Gastrocnemius medialis (tissue), 4 donors: ENCODE measurements at regions not wholly inside any gene's neighbourhood (a gene's known extent, or its start where the extent isn't known, plus 50 kb on each side); places are given as distances from the start of the nearest gene placed in this dataset.

Experiments used
- ATAC-seq, 2 donors: fragments of 150-250 bp; one replicate each; pipeline ENCODE4 v1.9.1; 2016
- DNase-seq, 2 donors: peaks; one replicate each; pipeline ENCODE4 v3.0.0-alpha.2; 2019
- H3K27ac ChIP-seq, 4 donors: fragments of 200-600 bp; sonication (generic); 1 replicate in 1 of 4; 2 replicates in 3 of 4; pipeline ENCODE4 v1.5.1; 2016 to 2018; ENCODE audit warnings: mild to moderate bottlenecking in 2 of 4, moderate library complexity in 1 of 4
- H3K27me3 ChIP-seq, 3 donors: fragments of 200-600 bp; sonication (generic) in 2 of 3; 1 replicate in 1 of 3; 2 replicates in 2 of 3; pipeline versions ENCODE4 v1.5.1 to v1.6.0; 2016 to 2019; ENCODE audit warnings: mild to moderate bottlenecking in 1 of 3, moderate library complexity in 1 of 3
- H3K36me3 ChIP-seq, 2 donors: fragments of 200-600 bp; sonication (generic) in 1 of 2; one replicate each; pipeline ENCODE4 v1.5.1; 2017 to 2018
- H3K4me1 ChIP-seq, 2 donors: fragments of 200-600 bp; sonication (generic) in 1 of 2; one replicate each; pipeline ENCODE4 v1.5.1; 2016 to 2017; ENCODE audit warnings: mild to moderate bottlenecking in 2 of 2
- H3K4me3 ChIP-seq, 4 donors: fragments of 200-600 bp; sonication (generic) in 3 of 4; 1 replicate in 1 of 4; 2 replicates in 3 of 4; pipeline ENCODE4 v1.5.1; 2016 to 2019; ENCODE audit warnings: mild to moderate bottlenecking in 2 of 4
- H3K9me3 ChIP-seq, 3 donors: fragments of 200-600 bp; sonication (generic) in 2 of 3; 1 replicate in 1 of 3; 2 replicates in 2 of 3; pipeline ENCODE4 v1.5.1; 2016 to 2019
- POLR2A ChIP-seq, 2 donors: fragments of 450-650 bp; IDR thresholded peaks; one replicate each; pipeline ENCODE4 v1.6.1; 2017; ENCODE audit warnings: antibody characterized with exemption in 2 of 2, mild to moderate bottlenecking in 2 of 2, moderate library complexity in 2 of 2
- in situ Hi-C, 4 donors: fragments of 200-750 bp; cut with MboI; loops; one replicate each; pipeline versions ENCODE4 v1.15.0 to v1.8.0; 2017; ENCODE audit warnings: low sequenced_read_pairs in 4 of 4
- intact Hi-C: fragments of 100-400 bp; cut with DNase I; formaldehyde crosslinking; loops from one replicate; pipeline ENCODE4 v1.15.1; 2023; ENCODE audit warnings: low total_unique reads
- TF ChIP-seq, protein P1 (sequence below), 5 experiments: fragments of 450-650 bp in 3 of 5; fragments of 200-600 bp in 2 of 5; sonication (generic) in 2 of 5; IDR thresholded peaks in 4 of 5; conservative IDR thresholded peaks in 1 of 5; 1 replicate in 4 of 5; 2 replicates in 1 of 5; pipeline ENCODE4 v1.5.1; 2016 to 2019; ENCODE audit warnings: antibody characterized with exemption in 5 of 5, mild to moderate bottlenecking in 3 of 5, moderate library complexity in 3 of 5

- in situ Hi-C loops = no loop called here
- ATAC-seq (no peak), DNase-seq (no peak)
- Histone ChIP-seq H3K9me3 (no peaks in the 10 kb centered on the region), H3K27ac (no peak overlapping the region), H3K4me3 (no peak overlapping the region), H3K4me1 (no peaks in the 10 kb centered on the region), H3K27me3 (no peaks in the 10 kb centered on the region), H3K36me3 (no peaks in the 10 kb centered on the region)
- intact Hi-C loops = no loop called here
- TF ChIP-seq, protein P1, sequence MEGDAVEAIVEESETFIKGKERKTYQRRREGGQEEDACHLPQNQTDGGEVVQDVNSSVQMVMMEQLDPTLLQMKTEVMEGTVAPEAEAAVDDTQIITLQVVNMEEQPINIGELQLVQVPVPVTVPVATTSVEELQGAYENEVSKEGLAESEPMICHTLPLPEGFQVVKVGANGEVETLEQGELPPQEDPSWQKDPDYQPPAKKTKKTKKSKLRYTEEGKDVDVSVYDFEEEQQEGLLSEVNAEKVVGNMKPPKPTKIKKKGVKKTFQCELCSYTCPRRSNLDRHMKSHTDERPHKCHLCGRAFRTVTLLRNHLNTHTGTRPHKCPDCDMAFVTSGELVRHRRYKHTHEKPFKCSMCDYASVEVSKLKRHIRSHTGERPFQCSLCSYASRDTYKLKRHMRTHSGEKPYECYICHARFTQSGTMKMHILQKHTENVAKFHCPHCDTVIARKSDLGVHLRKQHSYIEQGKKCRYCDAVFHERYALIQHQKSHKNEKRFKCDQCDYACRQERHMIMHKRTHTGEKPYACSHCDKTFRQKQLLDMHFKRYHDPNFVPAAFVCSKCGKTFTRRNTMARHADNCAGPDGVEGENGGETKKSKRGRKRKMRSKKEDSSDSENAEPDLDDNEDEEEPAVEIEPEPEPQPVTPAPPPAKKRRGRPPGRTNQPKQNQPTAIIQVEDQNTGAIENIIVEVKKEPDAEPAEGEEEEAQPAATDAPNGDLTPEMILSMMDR (IDR thresholded peaks at IDR 0.05 in 4 of 5, conservative IDR thresholded peaks at IDR 0.05 in 1 of 5) = no peak
- TF ChIP-seq POLR2A (IDR thresholded peaks at IDR 0.05) = no peak
Observed at GRCh38 chr10:2020836-2021235, 283.5 kb upstream of the ADARB2 start.

DNA sequence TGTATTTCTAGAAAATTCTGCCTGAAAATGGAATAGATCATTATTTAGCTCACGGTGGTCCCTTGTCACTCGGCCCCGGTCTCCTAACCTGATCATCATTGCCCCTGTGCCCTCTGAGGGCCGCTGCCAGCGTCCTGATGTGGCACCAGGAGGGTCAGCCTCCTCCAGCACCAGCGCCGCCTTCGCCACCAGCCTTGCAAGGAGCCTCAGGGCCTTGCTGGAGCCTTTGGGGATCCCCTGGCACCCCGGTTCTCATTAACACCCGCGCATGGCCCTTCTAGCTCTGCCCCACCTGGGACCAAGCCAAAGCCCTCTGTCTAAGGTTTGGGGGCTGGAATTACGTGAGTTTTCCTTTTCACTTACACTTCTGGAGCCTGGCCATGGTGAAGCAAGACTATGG, 282.5 kb upstream of the ADARB2 start:
- no peaks in the 10 kb centered on the region for H3K27me3 ChIP-seq
- in situ Hi-C loops = no loop called here
- no peak overlapping the region for H3K27ac ChIP-seq
- no peak for ATAC-seq
- H3K4me1 ChIP-seq = no peaks in the 10 kb centered on the region
- no peak for DNase-seq
- no peak overlapping the region for H3K4me3 ChIP-seq
- H3K9me3 ChIP-seq = no peaks in the 10 kb centered on the region
- intact Hi-C loops = no loop called here
- no peaks in the 10 kb centered on the region for H3K36me3 ChIP-seq
- TF ChIP-seq, protein P1 (IDR thresholded peaks at IDR 0.05 in 4 of 5, conservative IDR thresholded peaks at IDR 0.05 in 1 of 5) = no peak
- no peak for TF ChIP-seq POLR2A (IDR thresholded peaks at IDR 0.05)

- intact Hi-C loops (no loop called here), in situ Hi-C loops (no loop called here)
- DNase-seq (no peak), ATAC-seq (no peak)
- Histone ChIP-seq H3K9me3 (no peaks in the 10 kb centered on the region), H3K27ac (no peak overlapping the region), H3K4me3 (no peak overlapping the region), H3K36me3 (no peaks in the 10 kb centered on the region), H3K4me1 (no peaks in the 10 kb centered on the region), H3K27me3 (no peaks in the 10 kb centered on the region)
- TF ChIP-seq, protein P1 (IDR thresholded peaks at IDR 0.05 in 4 of 5, conservative IDR thresholded peaks at IDR 0.05 in 1 of 5) = no peak
- no peak for TF ChIP-seq POLR2A (IDR thresholded peaks at IDR 0.05)
Observed at GRCh38 chr10:2019281-2019680, 282.0 kb upstream of the ADARB2 start.

DNA sequence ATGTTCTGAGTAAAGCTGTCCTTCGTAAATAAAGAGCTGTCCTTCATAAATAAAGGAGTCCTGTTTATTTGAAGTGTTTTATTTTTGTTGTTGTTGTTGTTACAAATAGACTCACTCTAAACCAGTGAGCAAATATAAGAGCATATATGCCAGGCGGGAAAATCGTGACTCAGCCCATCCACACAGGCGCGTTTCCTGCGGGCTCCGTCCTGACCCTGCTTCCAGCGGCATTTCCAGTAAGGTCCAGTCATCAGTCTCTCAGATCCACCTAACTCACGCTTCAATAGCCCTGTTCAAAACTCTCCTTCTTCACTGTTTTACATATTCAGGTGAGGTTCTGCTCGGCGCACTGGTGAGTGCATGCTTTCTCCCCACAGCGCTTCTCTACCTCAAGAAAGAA, 277.2 kb upstream of the ADARB2 start:
- TF ChIP-seq, protein P1 (IDR thresholded peaks at IDR 0.05 in 4 of 5, conservative IDR thresholded peaks at IDR 0.05 in 1 of 5) = no peak
- TF ChIP-seq POLR2A (IDR thresholded peaks at IDR 0.05) = no peak
- ATAC-seq (no peak), DNase-seq (no peak)
- no peaks in the 10 kb centered on the region for H3K36me3 ChIP-seq
- no peak overlapping the region for H3K27ac ChIP-seq
- no peak overlapping the region for H3K4me3 ChIP-seq
- H3K9me3 ChIP-seq = no peaks in the 10 kb centered on the region
- no peaks in the 10 kb centered on the region for H3K27me3 ChIP-seq
- intact Hi-C loops = no loop called here
- H3K4me1 ChIP-seq = no peaks in the 10 kb centered on the region
- in situ Hi-C loops = no loop called here

- TF ChIP-seq POLR2A (IDR thresholded peaks at IDR 0.05) = no peak
- TF ChIP-seq, protein P1 (IDR thresholded peaks at IDR 0.05 in 4 of 5, conservative IDR thresholded peaks at IDR 0.05 in 1 of 5) = no peak
- Histone ChIP-seq H3K9me3 (no peaks in the 10 kb centered on the region), H3K36me3 (no peaks in the 10 kb centered on the region), H3K27ac (no peak overlapping the region), H3K4me1 (no peaks in the 10 kb centered on the region), H3K27me3 (no peaks in the 10 kb centered on the region), H3K4me3 (no peak overlapping the region)
- intact Hi-C loops = no loop called here
- DNase-seq (no peak), ATAC-seq (no peak)
- in situ Hi-C loops = no loop called here
Observed at GRCh38 chr10:2012209-2012608, 274.9 kb upstream of the ADARB2 start.
